Uterus (tissue), 3 donors: ENCODE measurements at regions not wholly inside any gene's neighbourhood (a gene's known extent, or its start where the extent isn't known, plus 50 kb on each side); places are given as distances from the start of the nearest gene placed in this dataset.
"Not testable (repeated sequence)": the region's sequence is repeated elsewhere in the genome, so short reads cannot be mapped to it uniquely, and the experiment has no call there.

Source experiments
- DNase-seq, 2 donors: peaks; one replicate each; pipeline ENCODE4 v3.0.0-alpha.2; 2019 to 2020
- H3K27ac ChIP-seq, 2 donors: fragments of 200-600 bp; sonication (generic); 1 replicate in 1 of 2; 2 replicates in 1 of 2; pipeline ENCODE4 v1.5.1; 2016 to 2018
- H3K27me3 ChIP-seq, 2 donors: fragments of 200-600 bp; sonication (generic); one replicate each; pipeline ENCODE4 v1.5.1; 2018 to 2019; ENCODE audit warnings: control low read depth in 1 of 2
- H3K36me3 ChIP-seq, 2 donors: fragments of 200-600 bp; sonication (generic); one replicate each; pipeline ENCODE4 v1.5.1; 2019; ENCODE audit warnings: control low read depth in 1 of 2
- H3K4me1 ChIP-seq, 2 donors: fragments of 200-600 bp; sonication (generic); one replicate each; pipeline ENCODE4 v1.5.1; 2018 to 2019; ENCODE audit warnings: control low read depth in 1 of 2
- H3K4me3 ChIP-seq, 2 donors: fragments of 200-600 bp; sonication (generic); 1 replicate in 1 of 2; 2 replicates in 1 of 2; pipeline ENCODE4 v1.5.1; 2018 to 2019; ENCODE audit warnings: mild to moderate bottlenecking in 1 of 2
- H3K9me3 ChIP-seq, 2 donors: fragments of 200-600 bp; sonication (generic); one replicate each; pipeline ENCODE4 v1.5.1; 2019; ENCODE audit warnings: control low read depth in 1 of 2
- POLR2A ChIP-seq, 2 donors: fragments of 450-650 bp; IDR thresholded peaks; one replicate each; pipeline ENCODE4 v1.6.1; 2016; ENCODE audit warnings: antibody characterized with exemption in 2 of 2, mild to moderate bottlenecking in 1 of 2, moderate library complexity in 1 of 2
- intact Hi-C: fragments of 100-400 bp; cut with DNase I; formaldehyde crosslinking; loops from one replicate; pipeline ENCODE4 v1.15.1; 2023; ENCODE audit warnings: low total_unique reads
- TF ChIP-seq, protein P1 (sequence below), 4 experiments: fragments of 200-600 bp in 2 of 4; fragments of 450-650 bp in 2 of 4; sonication (generic) in 2 of 4; IDR thresholded peaks; one replicate each; pipeline ENCODE4 v1.5.1; 2016 to 2019; ENCODE audit warnings: antibody characterized with exemption in 4 of 4, mild to moderate bottlenecking in 2 of 4, moderate library complexity in 1 of 4
- donor health status: DM: yes; HTN: yes; CAD: no.

DNA sequence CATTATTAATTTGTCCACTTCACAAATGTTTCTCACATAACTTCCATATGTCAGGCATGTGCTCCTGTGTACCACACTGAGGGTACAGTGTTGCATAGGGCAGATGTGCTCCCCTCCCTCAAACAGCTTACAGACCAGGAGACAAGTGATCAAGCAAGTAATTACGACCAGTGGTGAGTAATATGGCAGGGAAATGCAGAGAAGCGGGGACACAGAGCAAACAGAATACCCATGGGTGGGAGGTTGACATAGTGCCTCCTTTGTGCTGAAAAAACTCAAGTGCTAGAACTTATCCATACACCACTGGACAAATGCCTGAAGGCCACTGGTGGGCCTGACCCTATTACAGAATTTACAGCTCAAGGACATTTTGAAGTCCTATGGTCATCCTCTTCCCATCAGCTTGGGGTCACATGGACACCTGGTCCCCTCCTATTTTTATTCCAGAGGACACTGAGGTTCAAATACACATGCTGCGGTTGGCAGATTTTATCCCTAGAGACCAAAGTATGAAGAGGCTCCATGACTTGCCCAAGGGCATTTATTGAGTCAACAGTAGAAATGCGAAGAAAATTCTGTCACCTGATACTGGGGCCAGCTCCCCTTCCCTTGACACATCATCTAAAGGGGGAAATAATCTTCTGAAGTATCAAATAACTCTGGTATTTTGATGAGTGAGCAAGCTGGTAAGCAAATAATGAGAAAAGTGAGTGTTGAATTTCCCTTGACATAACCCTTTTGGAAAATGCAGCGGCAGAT lies 116.6 kb downstream of the QRSL1 start:
- no peaks in the 10 kb centered on the region for H3K27me3 ChIP-seq
- TF ChIP-seq POLR2A (IDR thresholded peaks at IDR 0.05): no peak
- TF ChIP-seq, protein P1, sequence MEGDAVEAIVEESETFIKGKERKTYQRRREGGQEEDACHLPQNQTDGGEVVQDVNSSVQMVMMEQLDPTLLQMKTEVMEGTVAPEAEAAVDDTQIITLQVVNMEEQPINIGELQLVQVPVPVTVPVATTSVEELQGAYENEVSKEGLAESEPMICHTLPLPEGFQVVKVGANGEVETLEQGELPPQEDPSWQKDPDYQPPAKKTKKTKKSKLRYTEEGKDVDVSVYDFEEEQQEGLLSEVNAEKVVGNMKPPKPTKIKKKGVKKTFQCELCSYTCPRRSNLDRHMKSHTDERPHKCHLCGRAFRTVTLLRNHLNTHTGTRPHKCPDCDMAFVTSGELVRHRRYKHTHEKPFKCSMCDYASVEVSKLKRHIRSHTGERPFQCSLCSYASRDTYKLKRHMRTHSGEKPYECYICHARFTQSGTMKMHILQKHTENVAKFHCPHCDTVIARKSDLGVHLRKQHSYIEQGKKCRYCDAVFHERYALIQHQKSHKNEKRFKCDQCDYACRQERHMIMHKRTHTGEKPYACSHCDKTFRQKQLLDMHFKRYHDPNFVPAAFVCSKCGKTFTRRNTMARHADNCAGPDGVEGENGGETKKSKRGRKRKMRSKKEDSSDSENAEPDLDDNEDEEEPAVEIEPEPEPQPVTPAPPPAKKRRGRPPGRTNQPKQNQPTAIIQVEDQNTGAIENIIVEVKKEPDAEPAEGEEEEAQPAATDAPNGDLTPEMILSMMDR (IDR thresholded peaks at IDR 0.05): no peak
- intact Hi-C loops: no loop called here
- H3K36me3 ChIP-seq: no peaks in the 10 kb centered on the region
- H3K4me1 ChIP-seq: no peaks in the 10 kb centered on the region
- H3K9me3 ChIP-seq: no peaks in the 10 kb centered on the region
- H3K27ac ChIP-seq: no peak overlapping the region
- no peak overlapping the region for H3K4me3 ChIP-seq
- DNase-seq: no peak

DNA sequence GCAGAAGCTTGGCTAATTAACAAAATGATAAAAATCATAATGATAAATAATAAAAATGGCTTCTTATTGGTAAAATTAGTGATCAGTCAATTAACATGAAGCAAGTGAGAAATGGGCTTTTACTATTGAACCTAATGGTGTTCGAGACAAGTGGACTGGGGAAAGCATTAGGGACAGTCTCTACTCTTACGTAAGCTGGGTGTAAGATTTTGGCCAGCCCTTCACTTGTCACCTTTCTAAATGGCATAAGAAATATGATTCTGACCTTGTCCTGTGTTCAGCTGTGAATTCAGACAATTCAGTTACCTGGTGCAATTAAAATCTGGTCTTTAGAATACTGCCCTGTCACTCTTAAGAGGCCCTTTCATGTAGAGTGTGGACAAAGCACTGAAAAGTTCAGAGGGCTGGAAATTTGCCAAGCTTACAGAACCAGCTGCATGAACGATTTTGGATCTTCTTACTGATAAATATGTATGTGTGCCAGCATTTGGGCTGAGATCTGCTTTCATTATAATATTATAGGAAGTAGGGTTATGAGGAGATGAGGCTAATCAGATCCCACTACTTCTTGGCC lies 115.9 kb downstream of the QRSL1 start:
- DNase-seq: no peak
- Histone ChIP-seq H3K27me3 (no peaks in the 10 kb centered on the region), H3K27ac (no peak overlapping the region), H3K4me1 (no peaks in the 10 kb centered on the region), H3K9me3 (no peaks in the 10 kb centered on the region), H3K4me3 (no peak overlapping the region), H3K36me3 (no peaks in the 10 kb centered on the region)
- no peak for TF ChIP-seq POLR2A (IDR thresholded peaks at IDR 0.05)
- TF ChIP-seq, protein P1 (IDR thresholded peaks at IDR 0.05): no peak
- intact Hi-C loops: no loop called here

DNA sequence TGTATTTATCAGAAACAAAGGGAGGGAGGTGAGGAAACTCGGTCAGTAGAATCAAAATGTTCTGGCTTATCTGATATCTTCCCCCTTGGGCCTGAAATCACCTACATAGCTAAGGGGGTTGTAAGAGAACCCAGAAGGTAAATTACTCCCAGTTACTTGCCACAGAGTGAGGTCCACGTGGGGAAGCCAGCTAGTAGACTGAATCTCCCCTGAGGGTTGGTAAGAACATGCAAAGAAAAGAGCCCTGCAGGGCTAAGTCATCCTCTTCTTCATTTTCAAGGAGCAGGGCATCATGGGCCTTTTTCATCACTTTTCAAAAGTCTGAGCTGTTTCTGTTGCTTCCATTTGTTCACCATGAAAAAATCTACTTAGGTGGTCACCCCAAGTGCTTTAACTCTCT lies 115.4 kb downstream of the QRSL1 start:
- no peaks in the 10 kb centered on the region for H3K4me1 ChIP-seq
- no peak for DNase-seq
- H3K9me3 ChIP-seq: no peaks in the 10 kb centered on the region
- TF ChIP-seq, protein P1 (IDR thresholded peaks at IDR 0.05): no peak
- no peak for TF ChIP-seq POLR2A (IDR thresholded peaks at IDR 0.05)
- no peak overlapping the region for H3K27ac ChIP-seq
- H3K36me3 ChIP-seq: no peaks in the 10 kb centered on the region
- no peak overlapping the region for H3K4me3 ChIP-seq
- no peaks in the 10 kb centered on the region for H3K27me3 ChIP-seq
- intact Hi-C loops: no loop called here

DNA sequence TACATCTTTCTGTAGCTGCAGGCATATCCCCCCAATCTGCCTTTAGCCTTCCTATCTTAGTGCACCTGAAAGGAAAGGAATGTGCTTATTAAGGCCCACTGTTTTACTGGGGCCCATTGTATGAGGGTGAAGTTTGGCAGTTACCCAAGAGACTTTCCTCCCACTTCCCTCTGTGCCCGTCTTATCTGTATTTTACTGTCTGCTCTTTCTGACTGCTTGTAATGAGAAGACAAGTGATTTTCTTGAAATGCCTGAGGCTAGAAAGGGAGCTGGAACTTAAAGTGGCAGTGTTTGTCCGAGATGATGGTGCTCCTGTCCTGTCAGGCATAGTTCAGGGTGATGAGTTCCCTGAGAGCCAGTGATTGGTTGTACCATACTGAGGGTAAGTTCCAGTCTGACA lies 114.7 kb downstream of the QRSL1 start:
- H3K27me3 ChIP-seq, H3K9me3 ChIP-seq, H3K4me1 ChIP-seq, DNase-seq, H3K27ac ChIP-seq, H3K4me3 ChIP-seq, intact Hi-C loops, H3K36me3 ChIP-seq: not testable (repeated sequence)

DNA sequence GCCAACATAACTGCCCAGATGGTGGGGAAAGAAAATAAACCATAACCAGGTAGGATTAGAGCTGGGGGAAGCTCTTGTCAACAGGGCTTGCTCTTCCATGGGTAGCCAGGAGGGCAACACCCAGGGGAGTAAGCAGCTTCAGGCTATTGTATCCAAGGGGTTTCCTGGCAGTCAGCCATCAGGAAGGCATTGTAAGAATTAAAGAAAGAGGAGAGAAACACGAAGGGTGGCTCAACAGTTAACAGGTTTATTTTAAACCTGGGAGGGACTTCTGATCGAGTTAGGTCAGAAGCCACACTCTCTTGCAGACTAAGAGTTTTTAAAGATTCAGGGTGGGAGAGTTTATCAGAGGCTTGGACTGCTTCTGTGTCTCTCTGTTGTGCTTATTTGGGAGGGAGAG lies 114.2 kb downstream of the QRSL1 start:
- DNase-seq: no peak
- H3K9me3 ChIP-seq: no peaks in the 10 kb centered on the region
- no peaks in the 10 kb centered on the region for H3K36me3 ChIP-seq
- H3K27ac ChIP-seq: no peak overlapping the region
- H3K4me1 ChIP-seq: no peaks in the 10 kb centered on the region
- intact Hi-C loops: no loop called here
- TF ChIP-seq, protein P1 (IDR thresholded peaks at IDR 0.05): no peak
- TF ChIP-seq POLR2A (IDR thresholded peaks at IDR 0.05): no peak
- no peaks in the 10 kb centered on the region for H3K27me3 ChIP-seq
- no peak overlapping the region for H3K4me3 ChIP-seq
